Body of pancreas (tissue), 4 donors: ENCODE measurements at regions not wholly inside any gene's neighbourhood (a gene's known extent, or its start where the extent isn't known, plus 50 kb on each side); places are given as distances from the start of the nearest gene placed in this dataset.

ENCODE experiments used
- CTCF ChIP-seq, 7 experiments: fragments of 450-650 bp in 4 of 7; fragments of 200-600 bp in 3 of 7; sonication (generic) in 3 of 7; IDR thresholded peaks; one replicate each; pipeline ENCODE4 v1.5.1; 2016 to 2019; ENCODE audit warnings: antibody characterized with exemption in 7 of 7
- POLR2A ChIP-seq, 3 donors: fragments of 450-650 bp; IDR thresholded peaks; one replicate each; pipeline ENCODE4 v1.6.1; 2016; ENCODE audit warnings: antibody characterized with exemption in 3 of 3, mild to moderate bottlenecking in 2 of 3

- no peak for TF ChIP-seq CTCF (IDR thresholded peaks at IDR 0.05)
- TF ChIP-seq POLR2A (IDR thresholded peaks at IDR 0.05): no peak
Observed at GRCh38 chr10:56139405-56139804, 221.7 kb downstream of the ZWINT start.
